B cell (primary cell): ENCODE measurements at regions not wholly inside any gene's neighbourhood (a gene's known extent, or its start where the extent isn't known, plus 50 kb on each side); places are given as distances from the start of the nearest gene placed in this dataset.

Source experiments
- ATAC-seq: fragments of 200-7000 bp; cut with Tn5 transposase; one replicate; pipeline ENCODE4 v1.10.0; 2021; ENCODE audit warnings: low read depth, mild to moderate bottlenecking, moderate number of reproducible peaks, moderate library complexity
- CTCF ChIA-PET: fragments of 350-600 bp; sonication (Branson Sonifier 250); formaldehyde crosslinking; loops from one replicate; lab custom pipeline; 2021; ENCODE audit warnings: antibody characterized with exemption, inconsistent platforms; lab: Charles Lee
- POLR2A ChIA-PET: fragments of 350-600 bp; sonication (Branson Sonifier 250); formaldehyde crosslinking; loops from one replicate; lab custom pipeline; 2021; ENCODE audit warnings: antibody characterized with exemption; lab: Charles Lee
- DNase-seq: peaks from one replicate; pipeline ENCODE4 v3.0.0; 2013
- H2AFZ ChIP-seq: 2 replicates; pipeline ENCODE4 v1.6.1; 2012; ENCODE audit warnings: mild to moderate bottlenecking, low read depth, low read length; ENCODE audit not compliant: insufficient read depth, poor library complexity, severe bottlenecking
- H3K27ac ChIP-seq, 2 donors: 1 replicate in 1 of 2; 2 replicates in 1 of 2; pipeline ENCODE4 v1.5.1; 2012 to 2013; ENCODE audit warnings: low read length in 2 of 2, mild to moderate bottlenecking in 2 of 2, moderate library complexity in 1 of 2
- H3K27me3 ChIP-seq, 4 experiments: fragments of 200-600 bp in 1 of 4; sonication (generic) in 1 of 4; replicated peaks in 1 of 4; 1 replicate in 2 of 4; 2 replicates in 2 of 4; pipeline versions ENCODE4 v1.6.1 to v1.7.0; 2013 to 2016; ENCODE audit warnings: low read length in 3 of 4, mild to moderate bottlenecking in 2 of 4, mixed read lengths in 1 of 4, moderate library complexity in 1 of 4; ENCODE audit not compliant: insufficient read depth in 4 of 4, control insufficient read depth in 3 of 4; ENCODE audit errors: control extremely low read depth in 1 of 4
- H3K36me3 ChIP-seq, 2 experiments: replicated peaks in 1 of 2; 1 replicate in 1 of 2; 2 replicates in 1 of 2; pipeline versions ENCODE4 v1.6.1 to v1.7.1; 2013; ENCODE audit warnings: low read length in 1 of 2; ENCODE audit not compliant: insufficient read depth in 2 of 2, control insufficient read depth in 1 of 2; ENCODE audit errors: control extremely low read depth in 1 of 2, extremely low read depth in 1 of 2
- H3K4me1 ChIP-seq, 2 donors: fragments of 200-600 bp in 1 of 2; sonication (generic) in 1 of 2; 1 replicate in 1 of 2; 2 replicates in 1 of 2; pipeline versions ENCODE4 v1.5.1 to v1.6.1; 2013 to 2017; ENCODE audit warnings: low read length in 2 of 2; ENCODE audit not compliant: control insufficient read depth in 2 of 2, insufficient read depth in 2 of 2
- H3K4me2 ChIP-seq: replicated peaks from 2 replicates; pipeline ENCODE3; 2012; ENCODE audit warnings: mild to moderate bottlenecking, low read depth, low read length; ENCODE audit not compliant: poor library complexity, severe bottlenecking
- H3K4me3 ChIP-seq, 5 experiments: fragments of 200-600 bp in 1 of 5; sonication (generic) in 1 of 5; 1 replicate in 3 of 5; 2 replicates in 2 of 5; pipeline versions ENCODE4 v1.5.1 to v1.7.0; 2011 to 2016; ENCODE audit warnings: low read length in 4 of 5, mild to moderate bottlenecking in 4 of 5, low read depth in 2 of 5, control low read depth in 1 of 5, moderate library complexity in 1 of 5; ENCODE audit not compliant: insufficient read depth in 1 of 5; ENCODE audit errors: control extremely low read depth in 1 of 5, extremely low read depth in 1 of 5
- H3K79me2 ChIP-seq: fragments of 200-600 bp; sonication (generic); one replicate; pipeline ENCODE4 v1.6.0; 2016; ENCODE audit warnings: low read length; ENCODE audit not compliant: control insufficient read depth, insufficient read depth
- H3K9ac ChIP-seq: fragments of 200-600 bp; sonication (generic); 2 replicates; pipeline ENCODE4 v1.6.1; 2017; ENCODE audit warnings: mild to moderate bottlenecking, low read length, moderate library complexity
- H3K9me3 ChIP-seq, 3 donors: one replicate each; pipeline versions ENCODE4 v1.6.1 to v1.7.1; 2013; ENCODE audit warnings: low read length in 2 of 3; ENCODE audit not compliant: control insufficient read depth in 2 of 3, insufficient read depth in 1 of 3; ENCODE audit errors: control extremely low read depth in 1 of 3
- H4K20me1 ChIP-seq: 2 replicates; pipeline ENCODE4 v1.6.0; 2012; ENCODE audit warnings: mild to moderate bottlenecking, low read length; ENCODE audit not compliant: insufficient read depth, control insufficient read depth, poor library complexity, severe bottlenecking
- H3K27ac Mint-ChIP-seq: one replicate; pipeline ENCODE4 v1.8.0; 2021; ENCODE audit warnings: mixed read lengths
- H3K27me3 Mint-ChIP-seq: one replicate; pipeline ENCODE4 v1.8.0; 2021; ENCODE audit warnings: mixed read lengths
- H3K4me1 Mint-ChIP-seq: one replicate; pipeline ENCODE4 v1.8.0; 2021; ENCODE audit warnings: mixed read lengths
- H3K4me3 Mint-ChIP-seq: one replicate; pipeline ENCODE4 v1.8.0; 2021; ENCODE audit warnings: mixed read lengths
- H3K9me3 Mint-ChIP-seq: one replicate; pipeline ENCODE4 v1.8.0; 2022; ENCODE audit warnings: mixed read lengths; ENCODE audit not compliant: insufficient read depth
- EZH2 ChIP-seq: IDR thresholded peaks from 2 replicates; pipeline ENCODE4 v1.6.1; 2012; ENCODE audit warnings: borderline replicate concordance, low read depth, mild to moderate bottlenecking, moderate library complexity, low read length; ENCODE audit not compliant: insufficient read depth, poor library complexity, severe bottlenecking
- WGBS: methylation state at CpG from one replicate; pipeline ENCODE4 v1.1.5; 2013; ENCODE audit warnings: missing lambda C conversion rate; ENCODE audit not compliant: insufficient coverage; 5-methylcytosine and 5-hydroxymethylcytosine counted together
- intact Hi-C: fragments of 100-400 bp; cut with micrococcal nuclease; formaldehyde crosslinking; loops from one replicate; pipeline ENCODE4 v1.10.0; 2022
- TF ChIP-seq, protein P1 (sequence below): fragments of 200-600 bp; IDR thresholded peaks from one replicate; pipeline ENCODE4 v1.8.0; 2022; ENCODE audit warnings: antibody characterized with exemption, mild to moderate bottlenecking

DNA sequence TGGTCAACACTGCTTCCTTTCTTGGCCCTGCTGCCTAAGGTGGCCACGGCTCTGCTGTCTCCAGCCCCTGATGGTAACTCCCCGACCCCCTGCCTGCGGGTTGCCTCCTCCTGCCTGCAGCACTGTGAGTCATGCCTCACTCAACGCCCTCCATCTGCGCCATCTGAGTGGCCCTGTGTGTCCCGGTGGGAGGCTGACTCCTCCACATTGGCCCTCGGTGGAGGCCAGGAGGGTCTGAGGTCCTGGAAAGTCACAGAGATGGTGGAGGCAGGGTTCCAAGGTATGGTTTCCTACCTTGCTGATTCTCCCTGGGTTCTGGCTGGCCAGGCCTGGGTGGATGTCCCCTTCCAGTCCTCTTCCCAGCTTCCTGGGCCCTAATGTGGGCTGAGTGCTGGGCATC lies 64.5 kb upstream of the ADAMTS2 start:
- H3K9me3 Mint-ChIP-seq, result no peaks in the 10 kb centered on the region
- Histone ChIP-seq H2AFZ (no peak overlapping the region), H3K9ac (no peak overlapping the region), H3K4me2 (no peak overlapping the region), H4K20me1 (no peaks in the 10 kb centered on the region), H3K27me3 (no peaks in the 10 kb centered on the region), H3K79me2 (no peaks in the 10 kb centered on the region), H3K4me3 (no peak overlapping the region), H3K4me1 (no peaks in the 10 kb centered on the region), H3K27ac (no peak overlapping the region), H3K36me3 (no peaks in the 10 kb centered on the region), H3K9me3 (peaks cover 0 to 7% (median 0%) of the 10 kb centered on the region in 3 donors)
- H3K4me3 Mint-ChIP-seq, result no peak overlapping the region
- POLR2A ChIA-PET, result no interaction called here
- WGBS, result 88% methylated on average over 6 of the region's 7 CpGs
- intact Hi-C loops, result no loop called here
- no peaks in the 10 kb centered on the region for H3K27me3 Mint-ChIP-seq
- no peaks in the 10 kb centered on the region for H3K4me1 Mint-ChIP-seq
- CTCF ChIA-PET, result no interaction called here
- H3K27ac Mint-ChIP-seq, result no peak overlapping the region
- no peak for DNase-seq
- TF ChIP-seq, protein P1, sequence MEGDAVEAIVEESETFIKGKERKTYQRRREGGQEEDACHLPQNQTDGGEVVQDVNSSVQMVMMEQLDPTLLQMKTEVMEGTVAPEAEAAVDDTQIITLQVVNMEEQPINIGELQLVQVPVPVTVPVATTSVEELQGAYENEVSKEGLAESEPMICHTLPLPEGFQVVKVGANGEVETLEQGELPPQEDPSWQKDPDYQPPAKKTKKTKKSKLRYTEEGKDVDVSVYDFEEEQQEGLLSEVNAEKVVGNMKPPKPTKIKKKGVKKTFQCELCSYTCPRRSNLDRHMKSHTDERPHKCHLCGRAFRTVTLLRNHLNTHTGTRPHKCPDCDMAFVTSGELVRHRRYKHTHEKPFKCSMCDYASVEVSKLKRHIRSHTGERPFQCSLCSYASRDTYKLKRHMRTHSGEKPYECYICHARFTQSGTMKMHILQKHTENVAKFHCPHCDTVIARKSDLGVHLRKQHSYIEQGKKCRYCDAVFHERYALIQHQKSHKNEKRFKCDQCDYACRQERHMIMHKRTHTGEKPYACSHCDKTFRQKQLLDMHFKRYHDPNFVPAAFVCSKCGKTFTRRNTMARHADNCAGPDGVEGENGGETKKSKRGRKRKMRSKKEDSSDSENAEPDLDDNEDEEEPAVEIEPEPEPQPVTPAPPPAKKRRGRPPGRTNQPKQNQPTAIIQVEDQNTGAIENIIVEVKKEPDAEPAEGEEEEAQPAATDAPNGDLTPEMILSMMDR, result no peak
- TF ChIP-seq EZH2, result no peak
- ATAC-seq, result no peak

DNA sequence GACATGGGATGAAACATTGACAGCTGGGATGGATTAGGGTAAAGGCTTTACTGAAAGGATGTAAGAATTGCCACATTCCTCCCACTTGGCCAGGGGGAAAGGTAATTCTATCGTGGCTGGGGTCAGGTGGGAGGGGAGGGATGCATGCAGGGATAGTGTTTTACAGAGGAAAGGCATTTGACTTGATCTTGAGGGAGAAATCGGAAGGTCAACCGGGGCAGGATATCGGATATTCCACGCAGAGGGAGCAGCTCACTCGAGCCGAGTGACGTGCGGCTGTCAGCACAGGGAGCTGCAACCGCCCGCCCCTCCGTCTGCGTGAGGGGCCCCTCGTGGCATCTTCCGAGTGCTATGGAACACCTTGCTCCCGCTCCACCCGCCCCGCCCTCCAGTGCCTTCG lies 63.4 kb upstream of the ADAMTS2 start:
- no peak overlapping the region for H3K4me3 ChIP-seq
- TF ChIP-seq EZH2, result no peak
- TF ChIP-seq, protein P1, result no peak
- H3K27me3 Mint-ChIP-seq, result no peaks in the 10 kb centered on the region
- no peak overlapping the region for H3K27ac ChIP-seq
- CTCF ChIA-PET, result no interaction called here
- H3K27me3 ChIP-seq, result no peaks in the 10 kb centered on the region
- H3K9me3 ChIP-seq, result peaks cover 0 to 7% (median 0%) of the 10 kb centered on the region in 3 donors
- no peaks in the 10 kb centered on the region for H3K4me1 ChIP-seq
- H3K9me3 Mint-ChIP-seq, result no peaks in the 10 kb centered on the region
- no peak overlapping the region for H3K27ac Mint-ChIP-seq
- WGBS, result 95% methylated on average over 13 of the region's 19 CpGs
- H2AFZ ChIP-seq, result no peak overlapping the region
- POLR2A ChIA-PET, result no interaction called here
- no peak for ATAC-seq
- no peak for DNase-seq
- no peaks in the 10 kb centered on the region for H3K79me2 ChIP-seq
- H3K36me3 ChIP-seq, result no peaks in the 10 kb centered on the region
- H3K9ac ChIP-seq, result no peak overlapping the region
- no peak overlapping the region for H3K4me3 Mint-ChIP-seq
- no peak overlapping the region for H3K4me2 ChIP-seq
- intact Hi-C loops, result no loop called here
- H3K4me1 Mint-ChIP-seq, result no peaks in the 10 kb centered on the region
- H4K20me1 ChIP-seq, result no peaks in the 10 kb centered on the region
